PC-9 (cell line): ENCODE measurements at regions not wholly inside any gene's neighbourhood (a gene's known extent, or its start where the extent isn't known, plus 50 kb on each side); places are given as distances from the start of the nearest gene placed in this dataset.

ENCODE experiments used
- EZH2 ChIP-seq: fragments of 200-600 bp; sonication (generic); IDR thresholded peaks from 2 replicates; pipeline ENCODE4 v1.8.0; 2017; ENCODE audit warnings: antibody characterized with exemption, low read depth
- TF ChIP-seq, protein P1 (sequence below): fragments of 200-600 bp; sonication (generic); conservative IDR thresholded peaks from 2 replicates; pipeline ENCODE4 v1.6.1; 2017; ENCODE audit warnings: mixed run types, antibody characterized with exemption, mild to moderate bottlenecking, moderate library complexity

GRCh38 chr15:70151462-70151861 is 53.7 kb upstream of the TLE3 start:
- TF ChIP-seq, protein P1, sequence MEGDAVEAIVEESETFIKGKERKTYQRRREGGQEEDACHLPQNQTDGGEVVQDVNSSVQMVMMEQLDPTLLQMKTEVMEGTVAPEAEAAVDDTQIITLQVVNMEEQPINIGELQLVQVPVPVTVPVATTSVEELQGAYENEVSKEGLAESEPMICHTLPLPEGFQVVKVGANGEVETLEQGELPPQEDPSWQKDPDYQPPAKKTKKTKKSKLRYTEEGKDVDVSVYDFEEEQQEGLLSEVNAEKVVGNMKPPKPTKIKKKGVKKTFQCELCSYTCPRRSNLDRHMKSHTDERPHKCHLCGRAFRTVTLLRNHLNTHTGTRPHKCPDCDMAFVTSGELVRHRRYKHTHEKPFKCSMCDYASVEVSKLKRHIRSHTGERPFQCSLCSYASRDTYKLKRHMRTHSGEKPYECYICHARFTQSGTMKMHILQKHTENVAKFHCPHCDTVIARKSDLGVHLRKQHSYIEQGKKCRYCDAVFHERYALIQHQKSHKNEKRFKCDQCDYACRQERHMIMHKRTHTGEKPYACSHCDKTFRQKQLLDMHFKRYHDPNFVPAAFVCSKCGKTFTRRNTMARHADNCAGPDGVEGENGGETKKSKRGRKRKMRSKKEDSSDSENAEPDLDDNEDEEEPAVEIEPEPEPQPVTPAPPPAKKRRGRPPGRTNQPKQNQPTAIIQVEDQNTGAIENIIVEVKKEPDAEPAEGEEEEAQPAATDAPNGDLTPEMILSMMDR: no peak
- no peak for TF ChIP-seq EZH2
